SK-N-DZ (cell line): ENCODE measurements at regions not wholly inside any gene's neighbourhood (a gene's known extent, or its start where the extent isn't known, plus 50 kb on each side); places are given as distances from the start of the nearest gene placed in this dataset.

Source experiments
- DNase-seq: peaks from one replicate; pipeline ENCODE4 v3.0.0-alpha.2; 2015; ENCODE audit warnings: low spot score

- DNase-seq, result no peak
Observed at GRCh38 chr14:93870377-93870776, 56.8 kb upstream of the FAM181A start.

- DNase-seq, result no peak
Observed at GRCh38 chr14:93869427-93869826, 57.7 kb upstream of the FAM181A start.

GRCh38 chr14:93868165-93868564 lies 59.0 kb upstream of the FAM181A start:
- no peak for DNase-seq

GRCh38 chr14:93862265-93862664 lies 64.9 kb upstream of the FAM181A start:
- DNase-seq, result no peak

- no peak for DNase-seq
Observed at GRCh38 chr14:93861836-93862235, 65.3 kb upstream of the FAM181A start.

GRCh38 chr14:93859957-93860356 lies 67.2 kb upstream of the FAM181A start:
- no peak for DNase-seq

- no peak for DNase-seq
Observed at GRCh38 chr14:93858896-93859295, 68.2 kb upstream of the FAM181A start.

- DNase-seq, result peak; percentile 56
Observed at GRCh38 chr14:93857500-93858283, 69.4 kb upstream of the PRIMA1 start.

- DNase-seq, result no peak
Observed at GRCh38 chr14:93857081-93857480, 68.8 kb upstream of the PRIMA1 start.

- DNase-seq, result no peak
Observed at GRCh38 chr14:93855737-93856136, 67.5 kb upstream of the PRIMA1 start.

- no peak for DNase-seq
Observed at GRCh38 chr14:93847473-93847872, 59.2 kb upstream of the PRIMA1 start.

GRCh38 chr14:93838238-93838637 lies 50.0 kb upstream of the PRIMA1 start:
- DNase-seq, result no peak
